DOHH2 (cell line): ENCODE measurements at regions not wholly inside any gene's neighbourhood (a gene's known extent, or its start where the extent isn't known, plus 50 kb on each side); places are given as distances from the start of the nearest gene placed in this dataset.

ENCODE experiments used
- H3F3A ChIP-seq: fragments of 200-600 bp; sonication (generic), shearing (Covaris generic); 2 replicates; pipeline ENCODE4 v1.6.0; 2016; ENCODE audit warnings: antibody characterized with exemption, mild to moderate bottlenecking; ENCODE audit not compliant: control insufficient read depth, insufficient read depth
- H3K27ac ChIP-seq: fragments of 200-600 bp; sonication (generic); 2 replicates; pipeline ENCODE4 v1.5.1; 2014; ENCODE audit warnings: low read depth, mild to moderate bottlenecking, low read length, moderate library complexity
- H3K27me3 ChIP-seq: fragments of 200-600 bp; sonication (generic); 2 replicates; pipeline ENCODE4 v1.6.1; 2014; ENCODE audit warnings: mild to moderate bottlenecking, low read length, mixed read lengths; ENCODE audit not compliant: control insufficient read depth
- H3K36me3 ChIP-seq: fragments of 200-600 bp; sonication (generic); 2 replicates; pipeline ENCODE4 v1.6.1; 2014; ENCODE audit warnings: mild to moderate bottlenecking, low read length, moderate library complexity, mixed read lengths; ENCODE audit not compliant: control insufficient read depth
- H3K4me1 ChIP-seq: fragments of 200-600 bp; sonication (generic); 2 replicates; pipeline ENCODE4 v1.6.1; 2014; ENCODE audit warnings: mild to moderate bottlenecking, low read length, mixed read lengths; ENCODE audit not compliant: control insufficient read depth
- H3K4me2 ChIP-seq: fragments of 200-600 bp; sonication (generic); 2 replicates; pipeline ENCODE4 v1.6.0; 2014; ENCODE audit warnings: mild to moderate bottlenecking, low read length, moderate library complexity
- H3K4me3 ChIP-seq: fragments of 200-600 bp; sonication (generic); 2 replicates; pipeline ENCODE4 v1.5.1; 2014; ENCODE audit warnings: mild to moderate bottlenecking, low read length, mixed read lengths
- H3K79me2 ChIP-seq: fragments of 200-600 bp; sonication (generic); 2 replicates; pipeline ENCODE4 v1.6.1; 2014; ENCODE audit warnings: mild to moderate bottlenecking, low read length, mixed read lengths; ENCODE audit not compliant: control insufficient read depth
- H3K9me2 ChIP-seq: fragments of 200-600 bp; sonication (generic); replicated peaks from 2 replicates; pipeline ENCODE4 v1.6.1; 2014; ENCODE audit warnings: mild to moderate bottlenecking, low read length, mixed read lengths; ENCODE audit not compliant: control insufficient read depth
- H3K9me3 ChIP-seq: fragments of 200-600 bp; sonication (generic); 2 replicates; pipeline ENCODE4 v1.6.1; 2014; ENCODE audit warnings: antibody characterized with exemption, low read length, mixed read lengths; ENCODE audit not compliant: control insufficient read depth, insufficient read depth
- H4K20me1 ChIP-seq: fragments of 200-600 bp; sonication (generic); 2 replicates; pipeline ENCODE4 v1.6.0; 2014; ENCODE audit warnings: low read depth, mild to moderate bottlenecking, antibody characterized with exemption, low read length, moderate library complexity; ENCODE audit not compliant: control insufficient read depth, insufficient read depth
- EZH2phosphoT487 ChIP-seq: fragments of 200-600 bp; sonication (generic); IDR thresholded peaks from 2 replicates; pipeline ENCODE4 v1.6.1; 2017; ENCODE audit warnings: borderline replicate concordance, mild to moderate bottlenecking, antibody characterized with exemption, low read length, moderate library complexity, mixed read lengths
- TF ChIP-seq, protein P1 (sequence below): fragments of 200-600 bp; sonication (generic); IDR thresholded peaks from one replicate; pipeline ENCODE4 v1.5.1; 2014; ENCODE audit warnings: antibody characterized with exemption, mild to moderate bottlenecking, low read depth, low read length; ENCODE audit not compliant: poor library complexity, severe bottlenecking

DNA sequence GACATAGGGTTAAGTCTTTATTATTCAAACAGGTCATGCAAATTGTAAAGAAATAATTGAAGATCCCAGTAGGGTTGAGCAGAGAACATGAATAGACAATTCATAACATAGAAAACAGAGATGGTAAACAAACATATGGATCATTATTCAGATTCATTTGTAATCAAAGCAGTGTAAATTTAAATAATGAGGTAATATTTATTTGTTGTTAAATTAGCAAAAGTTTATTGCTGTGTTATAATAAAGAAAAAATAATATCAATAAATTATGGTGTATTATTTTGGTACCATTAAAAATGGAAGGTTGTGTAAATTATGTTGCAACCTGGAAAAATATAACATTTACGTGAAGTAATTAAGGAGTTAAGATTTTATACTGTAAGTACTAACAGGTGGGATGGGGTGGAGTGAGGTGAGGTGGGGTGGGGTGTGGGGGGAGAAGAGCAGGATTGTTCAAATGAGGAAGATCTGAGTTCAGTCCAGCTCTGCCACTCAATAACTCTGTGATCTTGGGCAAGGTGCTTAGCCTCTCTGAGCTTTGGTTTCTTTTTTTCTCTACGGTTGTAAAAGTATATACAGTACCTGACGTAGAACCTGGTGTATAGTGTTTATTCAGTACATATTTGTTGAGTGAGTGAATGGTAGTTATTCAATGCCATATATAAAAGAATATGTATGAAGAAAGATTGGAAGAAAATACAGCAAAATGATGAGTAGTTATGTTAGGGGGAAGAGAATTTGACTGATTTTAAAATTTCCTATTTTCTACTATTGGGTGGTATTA lies 140.3 kb upstream of the KIF26B start:
- Histone ChIP-seq H3K9me3 (no peaks in the 10 kb centered on the region), H3F3A (no peaks in the 10 kb centered on the region), H3K4me1 (no peaks in the 10 kb centered on the region), H3K36me3 (no peaks in the 10 kb centered on the region), H3K79me2 (no peaks in the 10 kb centered on the region), H3K4me3 (no peak overlapping the region), H3K27me3 (no peaks in the 10 kb centered on the region), H3K9me2 (no peaks in the 10 kb centered on the region), H3K4me2 (no peak overlapping the region), H3K27ac (no peak overlapping the region), H4K20me1 (no peaks in the 10 kb centered on the region)
- TF ChIP-seq, protein P1, sequence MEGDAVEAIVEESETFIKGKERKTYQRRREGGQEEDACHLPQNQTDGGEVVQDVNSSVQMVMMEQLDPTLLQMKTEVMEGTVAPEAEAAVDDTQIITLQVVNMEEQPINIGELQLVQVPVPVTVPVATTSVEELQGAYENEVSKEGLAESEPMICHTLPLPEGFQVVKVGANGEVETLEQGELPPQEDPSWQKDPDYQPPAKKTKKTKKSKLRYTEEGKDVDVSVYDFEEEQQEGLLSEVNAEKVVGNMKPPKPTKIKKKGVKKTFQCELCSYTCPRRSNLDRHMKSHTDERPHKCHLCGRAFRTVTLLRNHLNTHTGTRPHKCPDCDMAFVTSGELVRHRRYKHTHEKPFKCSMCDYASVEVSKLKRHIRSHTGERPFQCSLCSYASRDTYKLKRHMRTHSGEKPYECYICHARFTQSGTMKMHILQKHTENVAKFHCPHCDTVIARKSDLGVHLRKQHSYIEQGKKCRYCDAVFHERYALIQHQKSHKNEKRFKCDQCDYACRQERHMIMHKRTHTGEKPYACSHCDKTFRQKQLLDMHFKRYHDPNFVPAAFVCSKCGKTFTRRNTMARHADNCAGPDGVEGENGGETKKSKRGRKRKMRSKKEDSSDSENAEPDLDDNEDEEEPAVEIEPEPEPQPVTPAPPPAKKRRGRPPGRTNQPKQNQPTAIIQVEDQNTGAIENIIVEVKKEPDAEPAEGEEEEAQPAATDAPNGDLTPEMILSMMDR: no peak
- TF ChIP-seq EZH2phosphoT487: no peak

- Histone ChIP-seq H3K79me2 (no peaks in the 10 kb centered on the region), H3K4me2 (no peak overlapping the region), H3K4me1 (no peaks in the 10 kb centered on the region), H4K20me1 (no peaks in the 10 kb centered on the region), H3K36me3 (no peaks in the 10 kb centered on the region), H3F3A (no peaks in the 10 kb centered on the region), H3K9me3 (no peaks in the 10 kb centered on the region), H3K4me3 (no peak overlapping the region), H3K27me3 (no peaks in the 10 kb centered on the region), H3K9me2 (no peaks in the 10 kb centered on the region), H3K27ac (no peak overlapping the region)
- TF ChIP-seq, protein P1: no peak
- no peak for TF ChIP-seq EZH2phosphoT487
Observed at GRCh38 chr1:245010018-245010614, 144.7 kb upstream of the KIF26B start.

- Histone ChIP-seq H3F3A (no peaks in the 10 kb centered on the region), H4K20me1 (no peaks in the 10 kb centered on the region), H3K9me3 (no peaks in the 10 kb centered on the region), H3K36me3 (no peaks in the 10 kb centered on the region), H3K79me2 (no peaks in the 10 kb centered on the region), H3K4me2 (no peak overlapping the region), H3K27me3 (no peaks in the 10 kb centered on the region), H3K27ac (no peak overlapping the region), H3K9me2 (no peaks in the 10 kb centered on the region), H3K4me1 (no peaks in the 10 kb centered on the region), H3K4me3 (no peak overlapping the region)
- TF ChIP-seq EZH2phosphoT487: no peak
- TF ChIP-seq, protein P1: no peak
Observed at GRCh38 chr1:245008761-245009160, 144.4 kb upstream of the HNRNPU start.
